ENCODE measurements at regions not wholly inside any gene's neighbourhood (a gene's known extent, or its start where the extent isn't known, plus 50 kb on each side); places are given as distances from the start of the nearest gene placed in this dataset.

DNA sequence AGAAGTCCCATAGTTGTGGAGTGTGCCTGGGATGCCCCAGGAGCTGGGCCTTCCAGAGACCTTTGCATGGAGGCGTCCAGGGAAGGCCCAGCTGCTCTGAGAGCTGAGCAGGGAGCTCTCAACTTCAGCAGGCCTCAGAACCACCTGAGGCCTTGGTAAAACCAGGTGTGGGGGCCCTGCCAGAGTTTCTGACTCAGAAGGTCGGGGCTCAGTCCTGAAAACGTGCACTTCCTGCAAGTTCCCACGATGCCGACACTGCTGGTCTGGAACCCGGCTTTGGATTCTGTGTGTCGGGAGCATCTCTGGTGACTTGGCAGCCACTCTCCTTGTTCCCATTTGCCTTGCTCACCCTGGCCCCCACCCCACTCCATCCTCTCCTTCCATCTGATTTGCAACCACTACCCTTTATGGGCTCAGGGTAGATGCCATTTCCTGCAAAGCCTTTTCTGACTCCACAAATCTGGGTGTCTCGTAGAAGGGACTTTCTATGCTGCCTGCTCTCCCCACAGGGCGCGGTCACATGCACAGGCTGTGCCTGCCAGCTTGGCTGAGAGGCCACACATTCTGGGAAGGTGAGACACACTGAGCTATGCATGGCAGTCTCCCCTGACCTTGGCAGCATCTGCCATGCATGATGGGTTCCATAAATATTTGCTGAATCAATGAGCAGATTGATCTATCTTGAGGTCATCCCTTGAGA, 244.7 kb downstream of the COL4A1 start:
- no peak overlapping the region for H3K4me3 Mint-ChIP-seq
- TF ChIP-seq, protein P1, sequence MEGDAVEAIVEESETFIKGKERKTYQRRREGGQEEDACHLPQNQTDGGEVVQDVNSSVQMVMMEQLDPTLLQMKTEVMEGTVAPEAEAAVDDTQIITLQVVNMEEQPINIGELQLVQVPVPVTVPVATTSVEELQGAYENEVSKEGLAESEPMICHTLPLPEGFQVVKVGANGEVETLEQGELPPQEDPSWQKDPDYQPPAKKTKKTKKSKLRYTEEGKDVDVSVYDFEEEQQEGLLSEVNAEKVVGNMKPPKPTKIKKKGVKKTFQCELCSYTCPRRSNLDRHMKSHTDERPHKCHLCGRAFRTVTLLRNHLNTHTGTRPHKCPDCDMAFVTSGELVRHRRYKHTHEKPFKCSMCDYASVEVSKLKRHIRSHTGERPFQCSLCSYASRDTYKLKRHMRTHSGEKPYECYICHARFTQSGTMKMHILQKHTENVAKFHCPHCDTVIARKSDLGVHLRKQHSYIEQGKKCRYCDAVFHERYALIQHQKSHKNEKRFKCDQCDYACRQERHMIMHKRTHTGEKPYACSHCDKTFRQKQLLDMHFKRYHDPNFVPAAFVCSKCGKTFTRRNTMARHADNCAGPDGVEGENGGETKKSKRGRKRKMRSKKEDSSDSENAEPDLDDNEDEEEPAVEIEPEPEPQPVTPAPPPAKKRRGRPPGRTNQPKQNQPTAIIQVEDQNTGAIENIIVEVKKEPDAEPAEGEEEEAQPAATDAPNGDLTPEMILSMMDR (conservative IDR thresholded peaks at IDR 0.05): no peak
- no peak overlapping the region for H2BK12ac ChIP-seq (ENCODE audit: insufficient read length, low read depth, low read length)
- no peak overlapping the region for H2BK120ac ChIP-seq (ENCODE audit: low read depth, low read length, poor library complexity, severe bottlenecking)
- no peaks in the 10 kb centered on the region for H4K20me1 ChIP-seq (ENCODE audit: control insufficient read depth, insufficient read depth, insufficient read length)
- H3K27ac ChIP-seq (ENCODE audit: insufficient read length, low read depth, low read length): no peak overlapping the region
- no peaks in the 10 kb centered on the region for H3K4me1 ChIP-seq (ENCODE audit: insufficient read depth, low read length)
- no peaks in the 10 kb centered on the region for H3K27me3 ChIP-seq (ENCODE audit: insufficient read depth, low read length)
- H3K36me3 Mint-ChIP-seq (ENCODE audit: insufficient read depth in 1 of 3, low read depth in 3 of 3): no peaks in the 10 kb centered on the region
- WGBS (ENCODE audit: extremely low coverage, insufficient read length, low lambda C conversion rate): no CpG with 5 or more reads among the region's 10 CpGs
- H3T11ph ChIP-seq (ENCODE audit: low read length): no peak overlapping the region
- no peaks in the 10 kb centered on the region for H3K79me1 ChIP-seq (ENCODE audit: insufficient read depth, low read depth, low read length, poor library complexity, severe bottlenecking)
- no peak overlapping the region for H2BK20ac ChIP-seq (ENCODE audit: low read depth, low read length, poor library complexity, severe bottlenecking)
- H3K9ac ChIP-seq (ENCODE audit: extremely low read depth, insufficient read length, low read length): no peak overlapping the region
- no peaks in the 10 kb centered on the region for H3K23me2 ChIP-seq (ENCODE audit: insufficient read length, low read depth, low read length, poor library complexity, severe bottlenecking)
- H4K91ac ChIP-seq (ENCODE audit: insufficient read length, low read depth, low read length): no peak overlapping the region
- no peaks in the 10 kb centered on the region for H3K9me3 ChIP-seq (ENCODE audit: control insufficient read depth, low read depth, low read length)
- no peak overlapping the region for H3K56ac ChIP-seq (ENCODE audit: insufficient read length, low read depth, low read length)
- H3K27me3 Mint-ChIP-seq (ENCODE audit: low read depth): no peaks in the 10 kb centered on the region
- H3K9me3 Mint-ChIP-seq: no peaks in the 10 kb centered on the region
- H2BK15ac ChIP-seq (ENCODE audit: low read depth, low read length): no peak overlapping the region
- H4K8ac ChIP-seq (replicated peaks; ENCODE audit: insufficient read length, low read depth, low read length): no peak overlapping the region
- H3K4me2 ChIP-seq (ENCODE audit: insufficient read depth, insufficient read length, low read length): no peak overlapping the region
- no peak overlapping the region for H2AK5ac ChIP-seq (ENCODE audit: insufficient read length, low read length)
- peaks cover 3 to 5% of the 10 kb centered on the region in 2 experiments; a peak in 2 of 4 replicates for H3K4me1 Mint-ChIP-seq
- H3K4ac ChIP-seq (ENCODE audit: low read depth, low read length): no peak overlapping the region
- H2BK5ac ChIP-seq (ENCODE audit: insufficient read length, low read length): no peak overlapping the region
- no peak overlapping the region for H2AFZ ChIP-seq (ENCODE audit: low read length)
- no peak for DNase-seq
- H3K27ac Mint-ChIP-seq: no peak overlapping the region
- H3K14ac ChIP-seq (ENCODE audit: insufficient read depth, low read length): no peak overlapping the region; the same call in 1 of the 2 replicates
- H4K5ac ChIP-seq (ENCODE audit: insufficient read length, low read depth, low read length): no peak overlapping the region
- H3K23ac ChIP-seq (ENCODE audit: insufficient read length, low read depth, low read length): no peak overlapping the region
- H3K79me2 ChIP-seq (ENCODE audit: insufficient read depth, low read length): no peaks in the 10 kb centered on the region
- H3K18ac ChIP-seq (ENCODE audit: insufficient read length, low read depth, low read length): no peak overlapping the region
